Endothelial cell of umbilical vein (primary cell): ENCODE measurements at regions not wholly inside any gene's neighbourhood (a gene's known extent, or its start where the extent isn't known, plus 50 kb on each side); places are given as distances from the start of the nearest gene placed in this dataset.

Experiments used
- EZH2 ChIP-seq: IDR thresholded peaks from 2 replicates; pipeline ENCODE4 v1.6.1; 2012; ENCODE audit warnings: borderline replicate concordance, low read depth, mild to moderate bottlenecking, moderate library complexity, low read length, inconsistent platforms; ENCODE audit not compliant: severe bottlenecking
- JUN ChIP-seq: IDR thresholded peaks from 2 replicates; pipeline ENCODE4 v1.6.1; 2011; ENCODE audit warnings: borderline replicate concordance, low read depth; ENCODE audit not compliant: insufficient read length, insufficient read depth
- POLR2A ChIP-seq: IDR thresholded peaks from 2 replicates; pipeline ENCODE4 v1.6.1; 2012; ENCODE audit warnings: low read depth, mild to moderate bottlenecking, control low read depth, low read length
- TF ChIP-seq, protein P1 (sequence below), 2 donors: IDR thresholded peaks; 1 replicate in 1 of 2; 2 replicates in 1 of 2; pipeline ENCODE4 v1.5.1; 2011; ENCODE audit warnings: low read length in 2 of 2, mild to moderate bottlenecking in 2 of 2, moderate library complexity in 2 of 2, control low read depth in 1 of 2, inconsistent platforms in 1 of 2, low read depth in 1 of 2; ENCODE audit not compliant: insufficient read depth in 1 of 2; ENCODE audit errors: extremely low read depth in 1 of 2

GRCh38 chr21:36603221-36603620 lies 95.7 kb upstream of the SIM2 start:
- TF ChIP-seq EZH2 (no peak), JUN (no peak), POLR2A (no peak)
- TF ChIP-seq, protein P1, sequence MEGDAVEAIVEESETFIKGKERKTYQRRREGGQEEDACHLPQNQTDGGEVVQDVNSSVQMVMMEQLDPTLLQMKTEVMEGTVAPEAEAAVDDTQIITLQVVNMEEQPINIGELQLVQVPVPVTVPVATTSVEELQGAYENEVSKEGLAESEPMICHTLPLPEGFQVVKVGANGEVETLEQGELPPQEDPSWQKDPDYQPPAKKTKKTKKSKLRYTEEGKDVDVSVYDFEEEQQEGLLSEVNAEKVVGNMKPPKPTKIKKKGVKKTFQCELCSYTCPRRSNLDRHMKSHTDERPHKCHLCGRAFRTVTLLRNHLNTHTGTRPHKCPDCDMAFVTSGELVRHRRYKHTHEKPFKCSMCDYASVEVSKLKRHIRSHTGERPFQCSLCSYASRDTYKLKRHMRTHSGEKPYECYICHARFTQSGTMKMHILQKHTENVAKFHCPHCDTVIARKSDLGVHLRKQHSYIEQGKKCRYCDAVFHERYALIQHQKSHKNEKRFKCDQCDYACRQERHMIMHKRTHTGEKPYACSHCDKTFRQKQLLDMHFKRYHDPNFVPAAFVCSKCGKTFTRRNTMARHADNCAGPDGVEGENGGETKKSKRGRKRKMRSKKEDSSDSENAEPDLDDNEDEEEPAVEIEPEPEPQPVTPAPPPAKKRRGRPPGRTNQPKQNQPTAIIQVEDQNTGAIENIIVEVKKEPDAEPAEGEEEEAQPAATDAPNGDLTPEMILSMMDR (IDR thresholded peaks at IDR 0.05; ENCODE audit: extremely low read depth in 1 of 2, insufficient read depth in 1 of 2, low read depth in 1 of 2, low read length in 2 of 2) = no peak
